ENCODE measurements at regions not wholly inside any gene's neighbourhood (a gene's known extent, or its start where the extent isn't known, plus 50 kb on each side); places are given as distances from the start of the nearest gene placed in this dataset.
A peak's percentile ranks its signal among the peaks of the same experiment; 100 is the strongest.

DNA sequence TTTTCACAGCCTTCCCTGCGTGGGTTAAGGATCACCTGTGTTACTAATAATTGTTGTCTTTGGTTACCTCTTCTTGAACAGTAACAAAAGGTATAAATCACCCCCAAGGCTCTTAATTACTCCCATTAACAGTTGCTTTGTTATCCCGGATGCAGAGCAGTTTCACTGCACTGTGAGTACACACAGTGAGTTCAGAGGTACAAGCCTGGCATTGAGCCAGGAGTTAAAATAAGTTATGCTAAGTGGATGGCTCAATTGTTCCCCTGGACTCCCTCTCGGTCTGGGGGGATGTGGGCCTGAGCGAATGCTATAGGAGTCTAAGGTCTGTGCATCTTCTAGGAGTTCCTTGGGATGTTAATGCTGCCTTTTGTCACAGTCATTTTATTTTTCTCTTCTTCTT lies 258.3 kb downstream of the ATG4C start:
- DNase-seq (ENCODE audit: low read depth) = no peak

DNA sequence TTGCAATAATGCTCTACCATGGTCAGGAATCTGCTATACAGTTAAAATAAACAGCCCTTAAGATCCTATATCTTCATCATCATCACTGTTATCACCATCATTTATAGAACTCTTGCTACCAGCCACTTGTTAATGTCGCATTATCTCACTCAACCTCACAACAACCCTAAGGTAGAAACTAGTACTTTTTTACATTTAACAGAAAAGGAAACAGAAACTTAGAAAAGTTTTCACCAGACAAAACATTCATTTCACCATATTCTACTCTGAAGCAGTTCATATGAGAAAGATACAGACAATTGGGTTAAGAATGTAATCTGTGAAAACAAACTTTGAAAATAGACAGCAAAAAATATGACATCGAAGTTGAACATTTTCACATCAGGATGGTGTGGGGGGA lies 262.6 kb downstream of the ATG4C start:
- DNase-seq (ENCODE audit: low read depth) = no peak

DNA sequence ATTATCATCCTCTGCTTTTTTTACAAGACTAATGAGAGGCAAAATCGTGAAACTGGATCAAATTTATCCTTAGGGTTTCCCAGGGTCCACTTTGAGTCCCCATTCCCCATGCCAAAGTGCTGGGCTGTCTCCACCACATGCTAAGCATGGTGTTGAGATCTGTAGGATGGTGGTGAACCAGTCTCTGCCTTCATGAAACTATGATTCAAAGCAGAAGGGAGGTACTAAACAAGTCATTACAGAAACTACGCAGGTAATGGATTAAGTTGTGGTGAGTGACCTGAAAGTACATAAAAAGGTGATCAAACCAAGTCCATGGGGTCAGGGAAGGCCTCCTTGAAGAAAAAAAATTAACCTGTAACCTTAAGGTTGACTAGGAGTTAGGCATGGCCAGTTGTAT lies 265.2 kb downstream of the ATG4C start:
- no peak for DNase-seq (ENCODE audit: low read depth)

GRCh38 chr1:63051356-63051755 lies 267.4 kb downstream of the ATG4C start:
- no peak for DNase-seq (ENCODE audit: low read depth)

DNA sequence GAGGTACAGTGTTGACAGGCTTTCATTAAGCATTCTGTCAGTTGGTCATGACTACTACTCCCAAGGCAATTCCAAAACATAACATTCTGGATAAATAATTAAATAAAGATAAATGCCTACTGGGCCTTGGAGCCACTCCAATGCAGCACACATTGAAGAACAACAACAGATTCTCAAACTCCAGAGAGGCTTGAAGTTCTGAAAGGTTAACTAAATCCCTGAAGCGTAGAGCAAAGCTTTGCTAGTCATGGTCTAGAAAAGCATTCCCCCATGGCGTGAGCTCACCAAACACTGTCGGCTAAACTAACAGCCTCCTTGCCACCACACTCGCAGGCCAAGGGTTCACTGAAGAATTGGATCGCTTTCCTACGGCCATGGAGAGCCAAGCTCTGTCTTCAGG lies 268.0 kb downstream of the ATG4C start:
- DNase-seq (ENCODE audit: low read depth) = no peak

DNA sequence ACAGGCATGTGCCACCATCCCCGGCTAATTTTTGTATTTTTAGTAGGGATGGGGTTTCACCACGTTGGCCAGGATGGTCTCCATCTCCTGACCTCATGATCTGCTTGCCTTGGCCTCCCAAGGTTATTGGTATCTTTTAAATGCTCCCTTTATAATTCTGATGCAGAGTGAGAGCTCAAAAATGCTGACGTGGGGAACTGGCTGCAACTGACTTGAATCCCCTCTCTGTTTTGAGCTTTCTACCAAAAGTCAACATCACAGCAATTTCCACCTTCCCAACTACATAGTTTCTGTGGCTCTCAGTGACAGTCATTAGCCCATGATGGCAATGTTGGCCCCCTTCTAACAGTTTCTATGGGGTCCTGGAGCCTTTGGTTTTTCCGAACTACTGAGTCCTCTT lies 268.2 kb upstream of the FOXD3 start:
- DNase-seq (ENCODE audit: low read depth) = no peak

- no peak for DNase-seq (ENCODE audit: low read depth)
Measured at GRCh38 chr1:63063367-63063766, 259.0 kb upstream of the FOXD3 start.

DNA sequence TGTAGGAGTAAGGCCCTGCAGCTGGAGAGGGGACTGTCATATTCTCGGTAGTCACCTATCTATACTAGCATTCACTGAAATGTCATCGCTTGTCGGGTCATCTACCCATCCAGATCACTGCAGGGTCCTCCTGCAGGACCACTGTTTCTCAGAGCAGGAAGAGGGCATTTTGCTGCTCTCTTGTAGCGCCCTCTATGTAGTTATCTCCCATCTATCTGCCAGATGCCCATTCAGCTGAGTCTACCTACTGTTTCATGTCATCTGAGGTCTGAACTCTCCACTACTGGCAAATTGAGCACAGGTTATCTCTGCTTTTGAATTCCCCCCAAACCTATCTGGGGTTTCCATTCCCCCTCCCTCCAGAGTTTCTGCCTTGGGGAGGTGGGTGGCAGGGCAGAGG lies 258.2 kb upstream of the FOXD3 start:
- no peak for DNase-seq (ENCODE audit: low read depth)

- peak; percentile 42 for DNase-seq (ENCODE audit: low read depth)
Measured at GRCh38 chr1:63068626-63069025, 253.7 kb upstream of the FOXD3 start.

DNA sequence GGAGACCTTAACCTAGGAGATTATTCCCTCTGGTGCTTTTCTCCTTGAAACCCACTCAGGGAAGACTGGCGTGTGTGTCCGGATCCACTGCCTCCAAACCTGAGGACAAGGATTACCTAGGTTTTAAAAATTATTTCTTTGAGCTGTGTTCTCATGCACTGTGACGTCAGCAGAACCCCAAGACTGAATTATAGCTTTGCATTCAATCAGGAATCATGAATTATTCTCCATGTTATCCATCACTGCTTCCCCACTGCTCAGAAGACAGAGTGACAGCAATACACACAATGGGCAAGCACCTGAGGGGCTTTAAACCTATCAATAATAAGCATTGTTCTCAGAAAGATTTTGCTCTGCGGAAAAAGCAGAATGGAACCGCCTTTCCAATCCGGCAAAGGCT lies 253.2 kb upstream of the FOXD3 start:
- DNase-seq (ENCODE audit: low read depth) = no peak

- DNase-seq (ENCODE audit: low read depth) = no peak
Measured at GRCh38 chr1:63073309-63074306, 248.8 kb upstream of the FOXD3 start.

DNA sequence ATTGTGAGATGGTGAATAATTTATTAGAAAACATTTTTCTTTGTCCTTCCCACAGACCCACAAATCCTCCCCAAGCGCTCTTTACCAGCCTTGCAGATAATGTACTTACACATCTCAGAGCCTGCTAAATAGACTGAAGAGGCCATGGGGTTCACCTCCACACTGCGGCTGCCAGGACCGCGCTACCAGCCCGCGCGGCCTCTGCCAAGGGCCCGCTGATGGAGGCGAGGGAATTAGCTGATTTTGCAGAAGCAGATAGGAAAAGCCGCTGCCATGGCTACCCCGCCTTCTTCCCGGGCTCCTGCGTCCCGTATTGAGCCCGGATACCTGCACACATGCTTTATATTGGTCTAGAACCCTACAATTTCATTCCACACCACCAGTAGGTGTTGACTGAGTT lies 248.0 kb upstream of the FOXD3 start:
- no peak for DNase-seq (ENCODE audit: low read depth)

DNA sequence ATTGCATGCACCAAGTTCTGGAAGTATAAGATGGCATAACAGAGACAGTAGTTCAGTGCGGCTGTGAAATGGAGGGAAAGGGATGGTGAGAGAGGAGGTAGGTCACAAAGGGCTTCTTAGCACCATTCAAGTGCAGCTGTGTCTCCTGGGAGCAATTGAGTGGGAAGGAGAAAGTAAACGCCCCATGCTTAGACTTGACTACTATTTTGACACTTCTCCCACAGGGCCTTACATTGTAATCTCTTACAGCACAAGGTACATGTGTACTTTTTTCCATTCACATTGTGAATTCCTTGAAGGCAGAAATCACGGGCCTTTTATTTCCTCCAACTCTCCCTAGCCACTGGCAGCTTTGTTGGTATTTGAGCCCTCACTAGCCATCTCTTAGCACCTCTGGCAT lies 239.6 kb upstream of the FOXD3 start:
- no peak for DNase-seq (ENCODE audit: low read depth)

DNA sequence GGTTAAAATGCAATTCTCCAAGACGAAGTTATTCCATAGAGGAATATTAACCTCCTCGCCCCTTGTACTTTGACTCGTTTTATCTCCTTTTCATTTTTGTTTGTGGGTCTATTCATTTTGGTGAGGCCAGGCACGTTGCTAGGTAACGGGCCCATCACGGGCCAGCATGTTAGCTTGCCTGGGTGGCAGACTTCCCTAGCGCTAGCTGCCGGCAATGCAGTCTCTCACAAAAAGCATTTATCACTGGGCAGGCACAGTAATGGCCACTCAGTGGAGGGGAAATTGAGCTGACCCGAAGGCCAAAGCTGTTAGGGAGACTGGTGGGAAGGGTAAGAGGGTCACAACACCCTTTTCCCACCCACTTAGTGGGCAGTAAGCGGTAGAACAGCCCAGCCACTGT lies 234.4 kb upstream of the FOXD3 start:
- peak; percentile 23 for DNase-seq (ENCODE audit: low read depth)

DNA sequence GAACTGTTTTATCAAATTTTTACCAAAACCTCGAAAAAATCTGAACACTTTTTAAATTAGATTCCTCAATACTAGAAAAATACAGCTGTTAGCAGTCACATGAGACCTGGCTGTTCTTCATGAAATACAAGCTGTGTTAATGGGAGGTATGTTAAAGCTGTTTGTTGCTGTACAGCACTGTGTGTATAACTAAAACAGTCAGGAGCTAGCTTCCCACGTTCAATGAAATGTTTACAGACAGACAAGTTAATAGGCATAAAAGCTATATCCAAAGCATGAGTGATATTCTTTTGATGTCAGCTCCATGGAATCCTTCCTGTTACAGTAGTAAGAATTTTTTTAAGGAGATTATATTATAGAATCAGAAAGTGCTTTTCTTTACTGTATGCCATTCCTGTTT lies 223.2 kb upstream of the FOXD3 start:
- no peak for DNase-seq (ENCODE audit: low read depth)

- no peak for DNase-seq (ENCODE audit: low read depth)
Measured at GRCh38 chr1:63101336-63101735, 221.0 kb upstream of the FOXD3 start.

DNA sequence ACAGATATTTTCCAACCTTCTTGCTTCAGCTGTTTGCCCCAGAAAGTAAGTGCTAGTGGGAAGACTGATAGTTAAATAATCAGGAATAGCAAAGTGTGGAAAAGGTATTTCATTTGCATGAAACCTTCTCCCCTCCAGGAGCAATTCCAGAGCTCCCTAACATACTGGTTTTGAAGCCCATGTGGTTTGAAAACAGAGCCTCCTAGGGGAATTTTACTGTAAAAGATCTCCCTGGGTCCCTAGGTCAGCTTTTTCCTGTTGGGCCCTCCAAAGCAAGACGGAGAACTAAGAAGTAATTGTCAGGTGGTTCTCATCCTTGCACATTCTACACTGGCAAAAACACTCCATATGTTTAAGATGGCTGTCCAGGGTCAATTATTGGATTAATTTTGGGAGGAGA lies 218.7 kb upstream of the FOXD3 start:
- no peak for DNase-seq (ENCODE audit: low read depth)

DNA sequence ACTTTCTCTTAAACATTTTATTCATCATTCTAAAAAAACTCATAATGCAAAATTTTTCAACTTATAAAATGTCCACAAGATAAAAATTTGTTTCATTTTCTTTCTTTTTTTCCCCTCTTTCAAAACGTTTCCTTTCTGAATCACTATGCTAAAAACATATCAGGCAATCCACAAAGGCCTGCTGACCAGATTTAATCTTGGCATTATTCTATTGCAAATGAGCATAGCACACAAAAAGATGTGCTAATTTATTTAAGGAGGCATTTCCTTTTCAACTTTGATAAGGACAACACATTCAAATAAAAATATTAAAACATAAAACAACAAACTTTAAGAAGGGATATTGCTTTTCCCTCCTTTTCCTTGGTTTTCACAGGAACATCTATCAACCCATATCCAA lies 215.3 kb upstream of the FOXD3 start:
- DNase-seq (ENCODE audit: low read depth) = no peak

GRCh38 chr1:63108206-63108605 lies 214.2 kb upstream of the FOXD3 start:
- no peak for DNase-seq (ENCODE audit: low read depth)

DNA sequence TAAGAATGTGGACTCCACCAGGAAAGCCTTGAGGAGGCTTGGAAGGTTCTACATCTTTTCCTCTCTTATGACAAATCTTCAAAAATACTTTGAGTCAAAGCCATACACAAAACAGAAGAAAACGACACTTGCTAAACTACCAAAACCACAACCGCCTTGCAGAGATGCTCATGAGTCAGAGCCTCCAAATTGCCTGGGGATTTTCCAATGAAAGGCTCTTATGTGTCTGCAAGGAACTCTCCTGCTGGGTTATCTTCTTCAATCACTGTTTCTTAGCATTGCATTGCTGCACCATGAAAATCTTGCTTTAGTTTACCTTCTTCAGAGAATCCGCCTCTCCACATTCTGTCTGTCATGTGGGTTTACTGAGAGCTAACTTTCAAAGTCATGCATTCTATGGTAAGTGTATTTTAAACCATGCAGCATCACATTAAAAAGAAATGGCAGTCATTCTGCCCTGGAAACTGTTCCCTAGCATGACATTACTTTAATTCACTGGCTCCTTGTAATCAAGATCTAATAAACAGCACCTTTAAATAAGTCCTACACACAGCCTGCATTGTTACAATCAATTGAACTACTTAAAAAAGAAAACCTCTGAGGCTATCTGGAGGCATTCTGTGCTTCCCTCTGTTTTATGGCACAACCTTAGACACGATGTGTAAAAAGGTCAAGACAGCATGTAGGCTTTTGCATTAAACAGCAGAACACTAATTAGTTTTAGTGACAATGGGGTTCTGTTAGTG lies 210.0 kb upstream of the FOXD3 start:
- DNase-seq (ENCODE audit: low read depth) = peak; percentile 79

DNA sequence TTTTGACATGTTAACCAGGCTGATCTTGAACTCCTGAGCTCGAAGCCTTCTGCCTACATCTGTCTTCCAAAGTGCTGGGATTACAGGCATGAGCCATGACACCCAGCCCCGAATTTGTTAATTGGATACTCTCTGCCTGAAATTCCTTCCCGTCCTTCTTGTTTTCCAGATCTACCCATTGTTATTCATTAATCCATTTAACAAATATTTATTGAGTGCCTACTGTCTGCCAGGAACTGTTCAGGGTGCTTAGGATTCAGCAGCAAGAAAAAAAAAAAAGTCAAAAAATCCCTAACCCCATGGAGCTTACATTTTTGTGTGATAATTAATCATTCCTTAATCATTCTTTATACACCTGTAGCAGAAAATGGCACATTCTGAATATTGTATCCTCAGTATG lies 206.8 kb upstream of the FOXD3 start:
- DNase-seq (ENCODE audit: low read depth) = no peak

GRCh38 chr1:63116016-63116415 lies 206.4 kb upstream of the FOXD3 start:
- peak; percentile 54 for DNase-seq (ENCODE audit: low read depth)

DNA sequence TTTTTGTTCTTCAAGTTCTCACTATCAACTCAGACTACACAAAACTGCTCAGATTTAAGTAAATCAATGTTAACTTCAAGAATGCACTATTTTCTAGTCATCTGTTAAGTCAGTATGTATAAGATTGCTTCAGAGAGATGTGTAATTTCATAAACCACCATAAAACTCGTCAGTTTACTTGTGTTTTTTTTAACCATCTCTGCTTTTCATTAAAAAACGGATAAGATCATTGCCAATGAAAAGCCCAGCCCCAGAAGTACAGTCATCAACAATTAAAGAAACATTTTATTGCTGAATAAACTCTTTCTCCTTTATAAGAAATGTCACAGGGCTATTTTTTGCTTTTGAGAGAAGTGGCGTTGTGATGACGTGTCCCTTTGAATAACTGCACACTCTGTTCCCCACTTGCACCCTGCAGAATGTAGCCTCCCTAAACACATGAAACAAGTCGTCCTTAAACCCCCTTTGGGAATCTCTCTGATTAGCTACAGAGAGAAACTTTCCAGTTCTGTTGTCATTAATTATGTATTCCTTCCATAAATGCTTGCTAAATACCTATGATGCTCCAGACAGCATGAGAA lies 202.7 kb upstream of the FOXD3 start:
- no peak for DNase-seq (ENCODE audit: low read depth)

All from ELR (cell line).